NCI-H2227 (cell line): ENCODE measurements at regions not wholly inside any gene's neighbourhood (a gene's known extent, or its start where the extent isn't known, plus 50 kb on each side); places are given as distances from the start of the nearest gene placed in this dataset.
"Not testable (repeated sequence)": the region's sequence is repeated elsewhere in the genome, so short reads cannot be mapped to it uniquely, and the experiment has no call there.

Experiments
- DNase-seq: peaks from one replicate; lab custom pipeline; 2025; ENCODE audit not compliant: unreplicated experiment; lab: John Stamatoyannopoulos, UW

DNA sequence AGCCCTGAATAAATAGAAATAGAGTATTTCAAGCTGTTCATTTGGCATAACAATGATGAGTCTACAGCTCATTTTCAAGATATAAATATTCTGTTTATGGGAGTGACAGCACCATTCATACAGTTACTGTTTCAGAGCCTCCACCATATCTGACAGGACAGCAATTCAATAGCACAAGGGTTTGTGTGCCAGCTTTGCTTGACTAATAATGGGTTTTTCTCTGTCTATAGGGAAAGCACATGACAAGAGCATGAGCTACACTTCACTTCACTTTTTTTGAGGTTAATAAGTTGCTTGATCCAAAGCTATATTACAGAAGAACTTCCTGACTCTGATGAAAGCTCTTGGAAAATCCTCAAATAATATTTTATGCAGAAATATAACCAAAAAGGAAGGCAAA lies 297.1 kb downstream of the RPIA start:
- not testable (repeated sequence) for DNase-seq

DNA sequence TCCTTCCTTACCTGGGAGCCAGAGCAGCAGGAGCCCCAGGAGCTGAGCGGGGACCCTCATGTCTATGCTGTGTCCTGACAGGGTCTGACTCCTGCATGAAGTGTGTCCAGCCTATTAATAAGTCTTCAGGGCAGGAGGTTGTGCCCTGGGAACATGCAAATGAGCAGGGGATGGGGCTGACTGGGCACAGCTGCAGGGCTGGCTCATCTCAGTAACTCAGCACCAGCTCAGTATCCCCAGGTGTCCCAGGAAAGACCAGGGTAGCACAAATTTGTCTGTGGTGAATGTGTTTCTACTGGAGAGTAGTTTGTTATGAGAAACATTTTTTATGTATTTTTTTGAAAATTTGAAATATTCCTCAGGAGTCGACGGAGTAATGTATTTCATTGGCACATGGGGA lies 301.3 kb downstream of the RPIA start:
- DNase-seq, result not testable (repeated sequence)

DNA sequence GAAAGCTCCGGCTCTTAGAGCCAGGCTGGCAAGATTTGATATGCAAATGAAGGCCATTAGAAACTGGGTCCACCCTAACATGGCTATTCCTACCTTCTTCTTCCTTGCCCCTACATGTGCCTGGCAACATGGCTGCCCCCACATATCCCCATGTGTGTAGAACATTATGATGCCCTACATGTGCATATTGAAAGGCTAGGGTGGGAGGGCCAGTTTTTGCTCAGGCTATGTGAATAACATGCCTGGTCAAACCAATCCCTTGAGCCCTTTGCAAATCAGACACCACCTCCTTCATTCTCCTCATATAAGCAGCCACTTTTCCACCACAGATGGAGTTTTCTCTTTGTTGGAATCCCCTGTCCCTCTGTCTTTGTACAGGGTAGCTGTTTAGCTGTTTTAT lies 303.4 kb downstream of the RPIA start:
- not testable (repeated sequence) for DNase-seq

DNA sequence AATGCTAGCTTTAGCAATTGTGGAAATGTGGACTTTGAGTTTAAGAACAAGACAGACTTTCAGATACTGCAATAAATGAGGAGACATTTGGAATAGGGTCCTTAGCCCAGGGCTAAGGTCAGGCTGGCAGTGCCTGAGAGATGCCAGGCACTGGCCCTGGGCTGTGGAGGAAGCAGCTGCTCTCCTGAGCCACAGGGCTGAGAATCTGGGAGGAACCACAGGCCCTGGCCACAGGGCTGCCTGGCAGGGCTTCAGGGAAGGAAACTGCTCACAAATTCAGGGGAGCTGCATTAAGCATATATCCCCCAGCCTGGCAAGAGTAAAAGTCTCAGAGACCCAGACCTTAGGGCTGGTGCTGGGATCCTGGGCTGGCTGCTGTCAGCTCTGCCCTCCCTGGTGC lies 305.1 kb downstream of the RPIA start:
- not testable (repeated sequence) for DNase-seq

DNA sequence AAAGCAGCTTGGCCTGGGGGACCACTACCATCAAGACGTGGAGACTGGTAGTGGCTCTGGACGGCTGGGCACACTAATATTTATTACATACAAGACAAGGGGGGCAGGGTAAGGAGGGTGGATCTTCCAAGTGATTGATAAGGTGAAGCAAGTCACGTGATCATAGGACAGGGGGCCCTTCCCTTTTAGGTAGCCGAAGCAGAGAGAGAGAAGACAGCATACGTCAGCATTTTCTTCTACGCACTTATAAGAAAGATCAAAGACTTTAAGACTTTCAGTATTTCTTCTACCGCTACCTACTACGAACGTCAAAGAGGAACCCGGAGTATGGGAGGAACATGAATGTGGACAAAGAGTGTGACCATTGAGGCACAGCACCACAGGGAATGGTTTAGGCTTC lies 307.9 kb downstream of the RPIA start:
- no peak for DNase-seq

DNA sequence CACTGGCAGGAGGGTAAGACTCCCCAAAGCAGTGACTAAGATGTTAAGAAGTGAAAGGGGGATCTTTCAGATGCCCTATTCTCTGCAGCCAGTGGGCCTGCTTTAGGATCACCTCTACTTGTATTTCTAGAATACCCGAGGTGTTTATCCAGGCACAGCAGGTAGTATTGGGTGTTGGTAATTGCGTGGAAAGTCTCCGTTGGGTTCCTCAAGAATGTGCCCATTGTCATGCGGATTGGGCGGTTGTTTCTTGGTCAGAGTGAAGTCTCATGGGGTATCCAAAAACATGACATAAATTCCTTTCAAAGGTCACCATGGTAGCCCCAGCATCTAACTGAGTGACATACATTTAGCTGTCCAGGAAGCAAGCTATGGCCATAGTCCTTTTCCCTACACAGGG lies 308.8 kb downstream of the RPIA start:
- no peak for DNase-seq

DNA sequence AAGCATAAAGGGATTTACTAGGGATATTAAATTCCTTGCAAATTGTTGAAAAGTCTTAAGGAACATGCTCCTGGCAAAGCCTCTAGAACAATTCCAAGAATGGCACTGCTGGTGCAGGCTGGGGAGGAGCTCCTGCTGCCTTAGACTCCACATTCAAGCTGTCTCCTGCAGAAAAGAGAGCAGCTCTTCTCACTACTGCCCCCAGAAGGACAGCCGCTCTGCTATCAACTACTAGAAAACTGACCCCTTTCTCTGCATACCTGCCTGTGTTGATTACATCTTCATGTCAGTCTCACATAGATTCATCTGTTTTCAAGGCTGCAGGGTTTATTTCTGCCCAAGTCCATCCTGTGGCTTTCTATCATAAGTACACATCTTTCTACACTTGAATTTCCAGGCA lies 312.8 kb downstream of the RPIA start:
- not testable (repeated sequence) for DNase-seq

DNA sequence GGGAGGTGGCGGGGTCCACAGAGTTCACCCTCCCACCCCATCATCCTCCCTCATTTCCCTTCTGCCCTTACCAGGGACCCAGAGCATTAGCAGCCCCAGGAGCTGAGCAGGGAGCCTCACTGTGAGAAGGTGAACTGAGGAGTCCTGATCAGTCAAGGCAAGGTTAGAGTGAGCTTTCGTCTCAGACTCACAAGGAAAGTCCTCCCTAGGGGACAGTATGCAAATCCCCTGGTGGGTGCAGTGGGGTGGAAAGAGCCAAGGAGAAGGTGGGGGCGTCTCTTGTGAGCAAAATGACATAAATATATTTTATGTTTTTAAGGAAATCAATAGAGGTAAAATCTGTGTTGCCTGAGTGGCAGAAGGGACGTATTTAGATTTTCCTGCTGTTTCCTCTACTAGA lies 329.1 kb downstream of the RPIA start:
- DNase-seq, result not testable (repeated sequence)

DNA sequence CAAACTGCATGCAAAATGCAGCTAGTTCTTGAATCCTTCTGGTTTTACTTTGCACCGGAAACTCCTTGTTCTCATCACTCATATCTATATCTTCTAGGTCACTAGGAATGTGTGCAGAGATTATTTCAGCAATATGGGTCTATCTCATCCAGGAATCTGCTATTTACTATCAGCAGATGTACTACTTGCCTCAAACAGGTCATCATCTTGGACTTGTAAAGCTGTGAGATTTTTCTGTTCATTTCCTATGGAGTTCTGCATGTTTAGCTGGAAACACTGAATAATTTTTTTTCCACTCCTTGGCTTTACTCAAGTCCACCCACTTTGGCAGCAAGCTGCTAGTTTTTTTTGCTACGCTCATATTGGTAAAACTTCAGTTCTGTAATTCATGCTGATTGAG lies 334.8 kb downstream of the RPIA start:
- not testable (repeated sequence) for DNase-seq

DNA sequence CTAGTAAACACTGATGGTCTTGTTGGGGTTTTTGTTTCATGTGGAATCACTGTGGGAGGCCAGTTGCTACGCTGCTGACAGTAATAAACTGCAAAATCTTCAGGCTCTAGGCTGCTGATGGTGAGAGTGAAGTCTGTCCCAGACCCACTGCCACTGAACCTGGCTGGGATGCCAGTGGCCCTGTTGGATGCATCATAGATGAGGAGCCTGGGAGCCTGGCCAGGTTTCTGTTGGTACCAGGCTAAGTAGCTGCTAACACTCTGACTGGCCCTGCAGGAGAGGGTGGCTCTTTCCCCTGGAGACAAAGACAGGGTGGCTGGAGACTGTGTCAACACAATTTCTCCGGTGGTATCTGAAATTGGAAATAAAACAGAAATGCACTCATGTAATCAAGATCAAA lies 335.6 kb downstream of the RPIA start:
- not testable (repeated sequence) for DNase-seq

DNA sequence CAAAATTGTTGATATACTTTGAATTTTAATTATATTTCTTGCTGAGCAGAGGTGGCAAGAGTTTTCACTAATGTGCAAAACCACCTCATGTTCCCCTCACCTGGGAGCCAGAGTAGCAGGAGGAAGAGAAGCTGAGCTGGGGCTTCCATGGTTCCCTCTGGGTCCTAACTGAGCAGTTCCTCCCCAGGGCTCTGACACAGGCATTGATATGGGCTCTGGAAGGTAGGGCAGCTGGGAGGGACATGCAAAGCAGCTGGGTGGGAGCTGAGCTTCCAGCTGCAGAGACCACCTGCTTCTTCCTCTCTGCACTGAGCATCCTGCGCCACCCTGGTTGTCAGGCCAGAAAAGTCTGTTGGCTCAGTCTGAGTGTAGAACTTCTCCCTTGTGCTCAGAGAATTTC lies 336.1 kb downstream of the RPIA start:
- DNase-seq, result not testable (repeated sequence)

DNA sequence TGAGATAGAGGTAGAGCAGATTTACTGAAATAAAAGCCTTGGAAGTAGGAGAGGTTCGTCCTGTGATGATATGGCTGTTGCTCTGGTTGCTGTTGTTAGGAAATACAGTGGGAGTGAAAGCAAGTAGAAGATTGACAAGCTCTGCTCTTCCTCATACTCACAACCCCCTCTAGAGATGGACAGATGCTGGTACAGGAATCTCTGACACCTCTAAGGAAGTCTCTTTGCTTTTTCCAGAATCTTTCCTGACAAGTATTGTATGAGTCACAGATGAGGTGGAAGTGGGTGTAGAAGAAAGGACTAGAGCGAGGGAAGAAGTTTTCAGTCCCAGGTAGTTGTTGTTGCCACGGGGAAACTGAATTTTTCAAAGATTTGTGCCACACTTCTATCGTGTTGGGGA lies 337.8 kb downstream of the RPIA start:
- not testable (repeated sequence) for DNase-seq

DNA sequence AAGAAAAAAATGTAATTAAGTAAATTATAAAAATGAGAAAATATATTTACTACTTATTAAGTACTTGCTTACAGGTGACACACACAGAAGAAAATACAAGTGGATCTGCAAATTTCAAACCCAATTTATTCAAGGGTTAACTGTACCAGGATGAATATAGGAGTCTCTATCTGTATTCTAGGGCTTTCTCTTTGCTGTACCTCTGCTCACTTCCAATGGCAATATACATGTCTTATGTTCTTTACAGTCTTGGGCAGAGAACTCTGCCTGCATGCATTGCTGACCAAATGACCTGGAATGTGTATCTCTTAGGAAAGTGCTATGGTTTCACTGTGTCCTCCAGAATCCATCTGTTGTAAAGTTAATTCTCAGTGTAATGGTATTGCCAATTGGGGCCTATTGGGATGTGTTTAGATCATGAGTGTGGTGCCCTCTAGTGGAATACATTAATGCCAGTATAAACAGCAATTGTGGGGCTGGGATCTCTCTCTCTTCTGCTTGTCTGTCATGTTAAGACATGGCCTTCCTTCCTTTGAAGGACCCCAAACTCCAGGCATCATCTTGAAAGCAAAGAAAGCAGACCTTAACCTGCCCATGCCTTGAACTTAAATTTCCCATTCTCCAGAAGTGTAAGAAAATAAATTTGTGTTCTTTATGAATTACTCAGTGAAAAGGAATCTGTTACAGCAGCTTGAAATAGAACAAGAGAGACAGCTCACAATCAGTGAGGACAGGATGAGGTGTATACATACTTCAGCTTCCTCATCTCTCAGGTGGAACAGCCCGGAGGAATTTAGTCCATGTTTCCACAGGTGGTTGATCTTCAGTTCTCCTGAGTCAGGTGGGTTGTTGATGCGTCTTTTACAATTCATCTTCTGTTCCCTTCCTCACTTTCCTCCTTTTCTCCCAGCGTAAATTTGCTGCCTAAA lies 356.9 kb downstream of the RPIA start:
- peak; percentile 20 for DNase-seq

DNA sequence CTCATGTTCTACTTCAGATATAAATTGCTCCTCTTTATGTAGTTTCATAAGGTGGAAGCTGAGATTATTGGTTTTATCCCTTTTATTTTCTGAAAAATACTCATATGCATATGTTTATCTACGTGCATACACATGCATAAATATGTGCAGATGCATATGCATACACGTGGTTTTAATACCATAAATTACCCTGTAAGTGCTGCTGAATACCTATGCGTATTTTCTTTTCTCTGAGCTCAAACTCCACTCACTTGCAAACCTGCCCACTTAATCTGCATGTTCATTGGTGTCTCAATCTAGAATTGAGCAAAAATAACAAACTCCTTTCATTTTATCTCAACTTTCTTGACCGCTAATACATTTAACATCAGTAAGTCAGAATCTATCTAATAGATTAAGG lies 367.1 kb downstream of the RPIA start:
- not testable (repeated sequence) for DNase-seq

DNA sequence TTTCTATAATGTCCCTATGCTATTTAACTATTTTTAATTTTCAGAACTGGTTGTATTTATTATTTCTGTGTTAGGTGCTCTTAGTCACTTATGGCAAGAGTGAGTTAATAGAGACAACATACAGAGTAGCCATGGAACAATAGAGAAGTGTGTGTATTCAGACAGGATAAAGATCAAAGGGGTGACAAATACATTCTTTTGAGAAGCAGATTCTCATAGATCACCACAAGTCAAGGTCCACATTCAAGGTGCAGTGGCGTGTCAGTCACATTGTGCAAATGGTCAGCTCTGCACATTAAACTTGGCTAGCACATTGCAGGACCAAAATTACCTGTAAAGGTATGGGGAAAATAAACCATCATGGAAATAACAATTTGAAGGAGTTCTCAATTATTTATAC lies 369.7 kb downstream of the RPIA start:
- not testable (repeated sequence) for DNase-seq

DNA sequence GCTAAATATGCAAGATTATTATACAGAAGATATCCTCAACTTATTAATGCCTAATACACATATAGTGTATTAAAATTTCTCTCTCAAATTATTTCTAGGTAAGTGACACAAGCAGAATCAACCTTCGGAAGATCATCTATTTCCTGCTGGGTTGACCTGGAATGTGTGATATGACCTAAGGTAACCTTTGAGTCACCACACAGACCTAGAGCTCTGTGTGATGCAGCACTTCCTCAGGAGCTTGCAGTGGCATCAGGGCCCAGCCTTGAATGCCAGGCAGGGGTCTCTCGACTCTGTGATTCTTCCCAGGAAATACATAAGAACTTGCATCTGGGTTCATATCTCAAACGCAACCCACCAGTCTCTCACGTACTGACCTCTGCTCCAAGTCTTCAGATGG lies 385.3 kb downstream of the RPIA start:
- not testable (repeated sequence) for DNase-seq

DNA sequence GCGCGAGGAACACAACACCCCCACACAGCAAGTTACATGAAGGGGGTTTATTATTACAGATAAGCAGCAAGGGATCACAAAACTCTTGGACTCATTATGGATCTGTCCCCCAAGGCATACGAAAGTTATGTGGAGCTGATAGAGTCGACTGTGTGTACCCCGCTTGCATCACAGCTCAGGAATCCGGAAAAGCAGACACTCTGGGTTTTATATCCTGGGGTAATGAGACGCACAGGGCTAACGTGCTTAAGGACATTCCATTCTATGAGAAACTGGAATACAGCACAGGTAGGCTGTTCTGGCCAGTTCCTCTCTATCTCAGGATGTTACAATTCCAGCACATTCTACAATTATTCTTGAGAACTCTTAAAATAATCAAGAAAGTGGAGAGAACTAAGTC lies 401.4 kb downstream of the RPIA start:
- not testable (repeated sequence) for DNase-seq

DNA sequence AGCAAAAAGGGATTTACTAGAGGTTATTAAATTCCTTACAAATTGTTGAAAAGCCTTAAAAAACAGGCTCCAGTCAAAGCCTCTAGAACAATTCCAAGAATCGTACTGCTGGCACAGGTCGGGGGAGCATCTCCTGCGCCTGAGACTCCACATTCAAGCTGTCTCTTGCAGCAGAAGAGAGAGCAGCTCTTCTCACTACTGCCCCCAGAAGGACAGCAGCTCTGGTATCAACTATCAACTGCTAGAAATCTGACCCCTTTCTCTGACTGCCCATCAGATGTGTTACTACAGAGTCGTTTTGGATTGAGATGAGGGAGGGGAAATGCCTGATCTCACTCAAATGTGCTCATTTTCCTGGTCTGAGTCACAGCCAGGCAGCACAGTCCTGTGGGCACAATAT lies 403.6 kb downstream of the RPIA start:
- DNase-seq, result not testable (repeated sequence)

DNA sequence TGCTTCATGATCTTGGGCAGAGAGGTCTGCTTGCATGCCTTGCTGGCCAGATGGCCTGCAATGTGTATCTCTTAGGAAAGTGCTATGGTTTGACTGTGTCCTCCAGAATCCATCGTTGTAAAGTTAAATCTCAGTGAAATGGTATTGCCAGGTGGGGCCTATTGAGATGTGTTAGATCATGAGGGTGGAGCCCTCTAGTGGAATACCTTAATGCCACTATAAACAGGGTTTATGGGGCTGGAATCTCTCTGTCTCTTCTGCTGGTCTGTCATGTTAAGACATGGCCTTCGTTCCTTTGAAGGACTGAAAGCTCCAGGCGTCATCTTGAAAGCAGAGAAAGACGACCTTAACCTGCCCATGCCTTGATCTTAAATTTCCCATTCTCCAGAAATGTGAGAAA lies 411.1 kb downstream of the RPIA start:
- not testable (repeated sequence) for DNase-seq

DNA sequence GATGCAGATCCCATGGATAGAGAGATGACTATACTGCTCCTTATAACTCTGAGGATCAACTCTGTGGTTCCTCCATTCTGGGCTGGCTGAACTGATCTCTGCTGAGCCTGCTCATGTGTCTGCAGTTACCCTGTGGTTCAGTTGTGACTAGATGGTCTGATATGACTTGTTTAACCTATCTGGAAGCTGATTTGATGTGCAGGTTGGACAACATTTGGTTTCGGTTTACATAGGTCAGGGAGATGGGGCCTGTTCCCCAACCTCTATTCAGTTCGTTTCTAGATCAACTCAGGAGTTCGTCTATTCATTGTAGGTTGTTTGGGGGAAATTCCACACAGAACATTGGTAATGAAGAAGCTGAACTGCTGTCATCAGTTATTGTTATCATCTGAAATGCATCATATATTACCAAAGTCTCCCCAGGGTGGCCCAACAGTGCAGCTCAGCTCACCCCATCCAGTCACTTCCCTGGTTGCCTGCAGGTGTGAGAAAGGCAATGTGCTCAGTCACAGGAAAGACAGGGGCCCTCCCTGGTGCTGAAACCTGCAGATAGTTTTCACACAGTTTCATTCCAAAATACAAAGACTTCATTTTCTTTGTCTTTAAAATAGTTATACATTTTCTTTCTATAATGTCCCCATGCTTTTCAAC lies 415.0 kb downstream of the RPIA start:
- not testable (repeated sequence) for DNase-seq

DNA sequence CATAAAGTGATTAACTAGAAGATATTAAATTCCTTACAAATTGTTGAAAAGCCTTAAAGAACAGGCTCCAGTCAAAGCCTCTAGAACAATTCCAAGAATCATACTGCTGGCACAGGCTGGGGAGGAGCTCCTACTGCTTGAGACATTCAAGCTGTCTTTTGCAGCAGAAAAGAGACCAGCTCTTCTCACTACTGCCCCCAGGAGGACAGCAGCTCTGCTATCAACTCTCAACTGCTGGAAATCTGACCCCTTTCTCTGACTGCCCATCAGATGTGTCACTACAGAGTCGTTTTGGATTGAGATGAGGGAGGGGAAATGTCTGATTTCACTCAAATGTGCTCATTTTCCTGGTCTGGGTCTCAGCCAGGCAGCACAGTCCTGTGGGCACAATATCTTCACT lies 421.0 kb downstream of the RPIA start:
- not testable (repeated sequence) for DNase-seq

DNA sequence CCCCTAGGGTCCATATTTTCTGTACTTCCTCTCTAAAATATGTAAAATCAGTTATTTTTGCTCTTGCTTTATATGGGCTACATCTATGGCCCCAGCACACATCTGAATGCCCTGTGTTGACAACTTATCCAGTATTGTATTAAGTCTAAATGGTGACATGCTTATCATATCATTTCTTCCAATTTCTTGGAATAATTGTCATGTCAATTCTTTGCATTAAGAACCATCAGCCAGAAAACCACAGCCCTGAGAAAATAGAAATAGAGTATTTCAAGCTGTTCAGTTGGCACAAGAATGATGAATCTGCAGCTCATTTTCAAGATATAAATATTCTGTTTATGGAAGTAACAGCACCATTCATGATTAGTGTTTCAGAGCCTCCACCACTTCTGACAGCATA lies 421.8 kb downstream of the RPIA start:
- not testable (repeated sequence) for DNase-seq
